Kidney capillary endothelial cell (primary cell): ENCODE measurements at regions not wholly inside any gene's neighbourhood (a gene's known extent, or its start where the extent isn't known, plus 50 kb on each side); places are given as distances from the start of the nearest gene placed in this dataset.

ENCODE experiments used
- DNase-seq: peaks from one replicate; pipeline ENCODE4 v3.0.0-alpha.2; 2018; ENCODE audit warnings: low spot score

DNA sequence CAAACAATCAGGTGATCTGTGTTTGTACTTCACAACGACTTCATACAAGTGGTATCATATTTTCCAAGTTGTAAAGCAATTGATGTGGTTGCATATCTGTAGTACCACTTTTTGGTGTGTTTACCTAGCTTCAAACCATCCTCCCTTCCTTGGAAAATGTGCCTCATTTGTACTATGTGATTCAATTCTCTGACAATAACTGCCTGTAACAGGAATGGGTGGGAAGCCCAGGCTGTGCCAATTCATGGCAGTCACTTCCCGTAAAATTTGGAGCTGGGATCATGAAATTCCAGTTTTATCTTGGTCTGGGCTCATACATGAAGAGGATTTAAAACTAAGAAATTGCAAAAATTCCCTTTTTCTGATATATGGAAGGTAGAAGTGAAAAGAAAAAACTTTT lies 250.1 kb downstream of the DIO2 start:
- no peak for DNase-seq

DNA sequence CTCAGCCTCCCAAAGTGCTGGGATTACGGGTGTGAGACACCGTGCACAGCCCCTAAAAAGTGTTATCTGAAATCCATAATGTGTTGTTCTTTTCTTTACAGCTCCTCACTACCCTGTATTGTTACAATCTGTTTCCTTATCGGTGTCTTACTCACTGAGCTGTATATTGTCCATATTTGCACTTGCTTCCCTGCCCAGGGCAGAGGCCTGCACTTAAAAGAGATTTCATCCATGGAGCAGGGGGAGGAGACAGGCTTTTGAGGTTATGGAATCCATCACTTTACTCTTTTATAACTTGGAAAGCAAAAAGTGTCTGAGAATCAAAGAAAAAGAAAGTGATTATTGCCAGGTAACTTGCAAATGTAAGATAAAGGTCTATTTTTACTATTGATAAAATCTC lies 251.0 kb downstream of the DIO2 start:
- DNase-seq, result no peak

DNA sequence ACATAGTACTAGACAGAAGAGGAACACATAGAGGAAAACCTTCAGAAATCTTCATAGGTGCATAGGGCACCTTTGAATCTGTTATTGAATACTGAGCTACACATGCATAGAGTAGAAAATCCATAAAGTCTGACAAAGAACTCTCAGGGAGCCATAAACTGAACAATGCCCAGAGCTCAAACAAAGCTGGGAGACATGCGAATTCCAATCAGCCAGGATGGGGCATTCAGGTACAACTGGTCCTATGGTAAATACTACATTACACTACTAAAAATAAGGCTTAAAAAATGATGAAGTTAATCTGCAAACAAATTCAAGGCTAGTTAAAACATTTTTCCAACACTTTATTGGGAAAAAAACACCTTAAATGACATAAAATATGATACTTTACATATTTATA lies 259.7 kb downstream of the DIO2 start:
- no peak for DNase-seq

DNA sequence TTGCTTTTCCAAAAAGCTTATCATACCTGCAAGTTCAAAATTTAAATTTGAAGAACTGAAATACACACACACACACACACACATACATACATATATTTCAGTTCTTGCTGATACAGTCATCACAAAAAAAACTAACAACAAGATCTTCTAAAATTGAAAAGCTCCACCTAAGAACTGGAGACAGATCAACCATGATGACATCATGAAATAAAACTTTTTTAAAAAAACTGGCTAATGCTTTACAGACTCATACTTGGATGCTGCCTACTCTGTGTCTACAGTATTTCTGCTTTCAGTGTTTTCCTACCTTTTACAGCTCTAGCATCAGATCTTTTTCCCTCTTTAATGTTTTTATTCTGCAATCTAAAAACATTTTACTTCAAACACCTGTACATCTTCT lies 261.4 kb downstream of the DIO2 start:
- DNase-seq, result no peak

DNA sequence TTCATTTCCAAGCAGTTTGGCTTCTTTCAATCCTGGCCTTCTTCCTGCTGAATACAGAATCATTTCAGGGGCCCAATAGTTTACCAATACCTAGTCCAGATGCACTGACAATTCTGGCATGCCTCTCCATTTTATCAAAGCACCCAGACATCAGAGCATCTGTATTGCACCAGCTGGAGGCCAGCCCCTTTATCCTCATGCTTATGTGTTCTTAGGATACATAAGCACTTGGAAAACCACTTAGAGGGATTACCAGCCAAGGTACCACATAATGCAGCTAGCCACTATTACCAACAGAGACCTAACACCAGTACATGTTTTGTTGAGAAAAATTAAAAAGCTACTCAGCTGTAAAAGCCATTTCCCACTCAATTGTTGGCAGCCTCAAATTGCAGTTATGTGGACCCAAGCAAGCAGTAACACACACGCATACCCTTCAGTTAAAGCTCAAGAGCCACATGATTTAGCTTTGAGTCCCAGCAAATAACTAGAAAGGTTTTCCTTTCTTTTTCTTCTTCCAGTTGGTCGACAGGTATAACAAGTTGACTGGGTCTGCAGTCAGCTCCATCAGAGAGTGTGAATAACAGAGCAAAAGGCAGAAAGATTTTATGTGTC lies 263.8 kb downstream of the DIO2 start:
- no peak for DNase-seq

DNA sequence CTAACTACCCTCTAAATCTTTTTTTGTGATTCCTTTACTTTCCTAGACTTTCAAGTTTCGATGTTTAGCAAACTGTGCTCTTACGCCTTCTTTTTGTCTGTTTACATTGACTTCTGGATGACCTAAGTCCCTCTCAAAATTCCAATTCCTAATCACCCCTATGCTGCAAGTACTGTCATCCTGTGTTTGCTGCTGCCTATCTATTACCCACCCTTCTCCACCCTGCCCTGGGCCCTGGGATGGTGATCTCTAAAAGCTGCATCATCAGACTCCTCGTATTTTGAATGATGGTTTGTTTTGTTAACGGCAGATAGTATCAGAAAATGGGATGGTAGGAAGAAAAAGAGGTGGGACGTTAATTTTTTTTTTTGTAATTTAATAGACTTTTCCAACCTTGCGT lies 272.1 kb downstream of the DIO2 start:
- no peak for DNase-seq

DNA sequence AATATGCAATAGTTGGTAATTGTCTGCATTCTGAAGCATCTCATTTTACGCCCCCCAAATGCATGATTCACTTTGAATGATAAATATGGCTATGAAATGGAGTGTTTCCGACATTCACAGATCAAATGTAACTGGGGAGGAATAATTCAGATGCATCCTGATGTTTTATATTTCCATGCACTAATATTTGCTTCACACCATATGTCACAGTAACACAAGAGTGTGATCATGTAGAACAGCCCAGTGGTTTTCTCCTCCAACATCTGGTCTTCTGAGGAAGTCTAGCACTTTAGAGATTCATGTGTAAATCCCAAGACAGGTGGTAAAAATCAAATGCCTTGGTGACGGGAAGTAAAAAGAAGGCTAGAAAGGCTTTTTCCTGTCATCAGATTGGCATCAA lies 273.1 kb downstream of the DIO2 start:
- DNase-seq, result no peak

DNA sequence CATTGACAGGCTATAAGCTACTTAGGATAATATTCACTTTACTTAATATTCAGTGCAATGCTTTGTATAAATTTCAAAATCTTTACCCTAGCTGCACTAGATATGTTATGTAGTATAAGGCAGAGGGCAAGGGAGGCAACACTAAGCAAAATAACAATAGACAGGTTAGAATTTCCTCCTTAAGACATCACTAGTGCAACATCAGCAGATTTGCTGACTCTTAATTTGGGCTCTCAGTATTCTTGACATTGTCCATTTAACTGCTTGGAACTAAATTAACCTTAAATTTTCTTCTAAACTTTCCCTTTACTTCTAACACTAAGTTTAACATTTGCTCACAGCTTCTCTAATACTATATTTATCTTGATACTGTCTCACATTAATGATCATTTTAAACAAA lies 273.9 kb downstream of the DIO2 start:
- no peak for DNase-seq

DNA sequence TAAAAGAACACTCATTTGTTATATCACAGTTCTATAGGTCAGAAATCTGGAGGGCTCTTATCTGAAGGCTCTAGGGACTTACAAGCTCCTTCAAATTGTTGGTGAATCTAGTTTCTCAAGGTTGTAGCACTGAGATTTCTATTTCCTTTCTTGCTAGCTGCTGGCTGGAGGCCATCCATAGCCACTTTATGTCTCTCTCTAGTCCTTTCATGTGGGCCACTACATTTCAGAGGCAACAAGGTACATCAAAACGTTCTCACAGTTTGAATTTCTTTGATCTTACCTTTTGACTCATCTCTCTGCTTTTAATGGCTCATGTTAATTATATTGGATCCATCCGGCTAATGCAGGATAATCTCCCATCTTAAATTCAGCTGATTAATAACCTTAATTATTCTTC lies 286.8 kb downstream of the DIO2 start:
- DNase-seq, result no peak

DNA sequence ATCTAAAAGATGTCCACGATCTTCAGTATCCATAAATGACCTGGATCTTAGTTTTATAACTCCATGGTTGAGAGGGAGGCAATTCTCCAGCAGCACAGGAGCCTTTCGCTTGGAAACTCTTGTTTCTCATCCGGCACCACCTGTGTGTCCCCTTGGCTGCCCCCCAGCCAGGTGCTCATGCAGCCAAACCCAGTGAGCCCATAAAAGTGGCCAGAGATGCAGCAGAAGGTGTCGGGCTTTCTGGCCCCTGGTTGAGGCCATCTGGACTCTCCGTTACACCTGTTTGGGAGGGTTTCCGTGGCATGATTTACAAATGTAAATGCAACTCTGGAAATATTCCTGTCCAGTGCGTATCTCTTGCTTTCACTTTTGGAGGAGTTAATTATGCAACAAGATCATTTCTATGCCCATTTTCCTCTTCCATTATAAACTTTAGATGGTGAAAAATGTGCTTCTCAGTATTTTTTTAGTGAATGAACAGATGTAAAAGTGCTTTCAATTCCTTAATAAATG lies 291.1 kb downstream of the DIO2 start:
- DNase-seq, result no peak
